Testis (tissue), 2 donors: ENCODE measurements at regions not wholly inside any gene's neighbourhood (a gene's known extent, or its start where the extent isn't known, plus 50 kb on each side); places are given as distances from the start of the nearest gene placed in this dataset.

ENCODE experiments used
- CTCF ChIP-seq, 3 experiments: fragments of 450-650 bp in 2 of 3; fragments of 200-600 bp in 1 of 3; sonication (generic) in 1 of 3; IDR thresholded peaks; one replicate each; pipeline ENCODE4 v1.5.1; 2016 to 2019; ENCODE audit warnings: antibody characterized with exemption in 3 of 3, mild to moderate bottlenecking in 2 of 3, moderate library complexity in 1 of 3
- POLR2A ChIP-seq: fragments of 450-650 bp; IDR thresholded peaks from one replicate; pipeline ENCODE4 v1.6.1; 2017; ENCODE audit warnings: antibody characterized with exemption, mild to moderate bottlenecking, moderate library complexity

- TF ChIP-seq POLR2A (no peak), CTCF (IDR thresholded peaks at IDR 0.05) (no peak)
Measured at GRCh38 chr10:20615395-20615794, 281.7 kb downstream of the NEBL start.
